Suppressor macrophage (primary cell): ENCODE measurements at regions not wholly inside any gene's neighbourhood (a gene's known extent, or its start where the extent isn't known, plus 50 kb on each side); places are given as distances from the start of the nearest gene placed in this dataset.

Experiments
- DNase-seq, 4 experiments: peaks; one replicate each; pipeline ENCODE4 v3.0.0-alpha.2; 2020 to 2022

DNA sequence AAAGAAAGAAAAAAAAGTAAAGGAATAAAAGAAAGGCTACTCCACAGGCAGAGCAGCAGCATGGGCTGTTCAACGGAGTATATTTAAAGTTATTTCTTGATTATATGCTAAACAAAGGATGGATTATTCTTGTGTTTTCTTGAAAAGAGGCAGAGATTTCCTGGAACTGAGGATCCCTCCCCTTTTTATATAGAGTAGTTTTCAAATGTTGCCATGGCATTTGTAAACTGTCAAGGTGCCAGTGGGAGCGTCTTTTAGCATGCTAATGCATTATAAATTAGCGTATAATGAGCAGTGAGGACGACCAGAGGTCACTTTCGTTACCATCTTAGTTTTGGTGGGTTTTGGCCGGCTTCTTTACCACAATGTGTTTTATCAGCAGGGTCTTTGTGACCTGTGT lies 383.0 kb downstream of the PCNX1 start:
- no peak for DNase-seq

DNA sequence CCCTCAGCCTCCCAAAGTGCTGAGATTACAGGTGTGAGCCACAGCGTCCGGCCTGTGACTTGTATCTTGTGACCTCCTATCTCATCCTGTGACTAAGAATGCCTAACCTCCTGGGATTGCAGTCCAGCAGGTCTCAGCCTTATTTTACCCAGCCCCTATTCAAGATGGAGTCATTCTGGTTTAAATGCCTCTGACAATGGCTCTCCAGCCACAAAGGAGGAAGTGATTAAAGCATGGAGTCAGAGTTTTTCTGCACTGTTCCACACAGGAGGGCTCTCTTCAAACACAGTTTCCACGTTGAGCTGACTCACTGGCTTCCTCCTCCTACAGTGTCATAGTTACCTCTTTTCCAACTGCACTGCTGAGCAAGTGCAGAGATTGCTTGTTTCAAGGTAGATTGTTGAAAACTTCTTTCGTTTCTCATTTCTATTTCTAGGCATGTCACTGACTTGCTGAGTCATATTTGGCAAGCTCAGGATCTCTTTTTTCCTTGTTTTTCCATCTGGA lies 383.8 kb downstream of the PCNX1 start:
- peak; percentile 81 to 94 (median 85) for DNase-seq

DNA sequence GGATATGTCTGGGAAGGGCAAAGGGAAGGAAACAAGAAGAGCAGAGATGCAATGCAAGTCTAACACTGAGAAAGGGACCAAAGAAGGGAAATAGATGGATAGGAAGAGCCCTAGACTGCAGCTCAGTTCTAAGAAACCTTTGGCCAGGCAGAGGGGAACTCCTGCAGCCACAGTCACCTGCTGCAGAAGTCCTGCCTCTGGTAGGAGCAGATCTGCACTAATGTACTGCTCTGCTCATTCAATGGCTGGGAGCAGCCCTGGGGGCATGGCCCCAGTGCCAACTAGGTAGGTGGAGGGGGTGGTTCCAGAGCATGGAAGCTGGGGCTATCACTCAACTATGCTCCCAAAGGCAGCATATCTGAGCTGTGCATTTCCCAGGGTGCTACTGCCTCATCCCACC lies 388.9 kb downstream of the PCNX1 start:
- DNase-seq, result no peak

DNA sequence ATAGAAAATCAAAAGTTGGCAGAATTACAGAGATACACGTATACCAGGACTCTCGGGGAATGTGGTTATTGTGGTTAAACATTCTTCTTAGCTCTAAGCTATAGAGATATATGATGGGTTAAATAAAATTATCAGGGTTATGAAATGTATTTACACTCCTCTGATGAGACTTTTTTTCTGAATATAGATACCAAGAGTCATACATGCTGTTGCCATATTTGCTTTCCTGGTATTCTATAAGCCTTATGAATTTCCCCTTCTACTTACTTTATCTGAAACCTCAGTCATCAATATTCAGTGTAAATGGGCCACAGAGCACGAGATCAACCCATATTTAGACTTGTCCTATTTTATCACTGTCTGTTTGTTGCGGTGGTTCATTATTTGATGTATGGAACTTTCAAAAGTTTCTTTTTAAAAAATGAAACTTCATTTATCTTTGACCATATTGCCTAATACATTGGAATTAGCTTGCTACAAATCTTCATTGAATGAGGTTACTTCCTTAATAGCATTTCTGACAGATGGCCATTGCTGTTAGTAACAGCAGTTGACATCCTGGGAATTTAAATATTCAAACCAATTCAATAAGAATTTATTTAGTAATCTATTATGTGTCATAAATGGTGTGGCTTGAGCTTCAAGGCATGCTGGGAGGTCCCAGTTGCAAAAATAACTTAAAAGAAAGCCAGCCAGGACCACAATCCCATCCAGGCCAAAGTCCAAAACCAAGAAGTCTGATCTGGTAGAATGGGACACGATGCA lies 393.5 kb downstream of the PCNX1 start:
- no peak for DNase-seq

DNA sequence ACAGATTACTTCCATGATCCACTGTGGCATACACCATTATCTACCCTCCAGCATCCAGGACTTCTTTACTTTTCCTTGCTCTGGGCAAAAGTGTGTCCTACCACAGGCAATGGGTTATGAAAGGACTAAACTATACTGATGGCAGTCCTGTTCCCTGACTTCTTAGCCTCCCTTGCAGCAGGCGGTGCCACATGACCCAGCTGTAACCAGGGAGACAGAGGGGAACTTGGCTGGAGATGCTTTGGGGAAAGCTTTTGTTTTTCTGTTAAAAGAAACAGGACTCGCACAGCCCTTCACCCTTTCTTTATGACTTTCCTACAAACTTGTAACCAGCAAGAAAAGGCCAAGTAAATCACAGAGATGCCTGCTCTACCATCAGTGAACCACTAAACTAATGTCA lies 394.4 kb downstream of the PCNX1 start:
- peak in 3 of 4 experiments; percentile 16 to 26 (median 20) for DNase-seq

DNA sequence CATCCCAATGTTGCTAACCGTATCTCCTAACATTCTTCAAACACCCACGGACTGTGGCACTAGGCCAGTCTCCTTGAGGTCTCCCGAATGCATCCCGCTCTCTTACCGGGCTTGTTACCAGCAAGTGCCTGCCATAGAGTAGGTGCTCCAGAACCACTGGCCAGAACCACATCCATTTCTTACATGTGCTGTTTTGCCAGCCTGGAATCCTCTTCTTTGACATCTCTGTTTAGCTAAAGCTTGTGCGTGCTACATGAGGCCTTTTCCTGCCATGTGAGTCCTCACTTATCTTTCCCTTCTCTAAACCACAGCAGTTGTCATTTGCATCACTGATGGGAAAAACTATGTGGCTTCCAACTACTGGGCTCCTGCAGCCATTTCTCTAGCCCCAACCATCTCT lies 397.4 kb downstream of the PCNX1 start:
- no peak for DNase-seq

DNA sequence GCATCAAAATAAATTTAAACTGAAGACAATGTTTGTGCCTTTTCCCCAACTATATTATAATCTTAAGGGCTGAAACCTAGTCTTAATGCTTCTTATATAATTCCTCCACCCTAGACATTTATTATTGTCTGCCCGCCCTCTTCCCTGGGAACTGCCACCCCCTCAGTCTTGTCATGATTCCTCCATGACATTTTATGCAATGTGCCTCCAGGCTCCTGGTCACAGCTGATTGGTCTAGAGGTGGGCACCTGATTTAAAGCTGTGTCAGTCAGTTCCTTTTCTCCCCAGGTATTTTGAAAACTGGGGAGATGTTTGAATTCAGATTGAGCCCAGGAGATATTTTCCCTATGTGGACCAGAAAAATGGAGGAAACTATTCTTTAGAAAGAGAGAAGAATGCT lies 401.4 kb downstream of the PCNX1 start:
- DNase-seq, result no peak

DNA sequence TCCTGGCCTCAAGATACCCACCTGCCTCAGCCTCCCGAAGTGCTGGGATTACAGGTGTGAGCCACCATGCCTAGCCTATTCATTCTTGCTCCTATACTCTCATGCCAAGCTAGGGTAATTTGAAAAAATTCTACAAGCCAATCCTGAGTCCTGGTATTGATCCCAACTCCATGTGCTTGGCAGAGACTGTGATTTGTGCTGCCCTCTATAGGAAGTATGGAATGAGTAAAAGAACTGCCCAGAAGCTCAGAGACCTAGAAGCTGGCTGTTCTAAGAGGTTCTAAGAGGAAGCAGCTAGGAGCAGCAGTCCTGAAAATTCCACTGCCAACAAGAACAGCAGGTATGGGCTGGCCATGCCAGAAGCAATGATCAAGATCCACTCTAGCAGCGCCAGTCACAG lies 402.5 kb downstream of the PCNX1 start:
- DNase-seq, result peak in 2 of 4 experiments; percentile 12 to 31

DNA sequence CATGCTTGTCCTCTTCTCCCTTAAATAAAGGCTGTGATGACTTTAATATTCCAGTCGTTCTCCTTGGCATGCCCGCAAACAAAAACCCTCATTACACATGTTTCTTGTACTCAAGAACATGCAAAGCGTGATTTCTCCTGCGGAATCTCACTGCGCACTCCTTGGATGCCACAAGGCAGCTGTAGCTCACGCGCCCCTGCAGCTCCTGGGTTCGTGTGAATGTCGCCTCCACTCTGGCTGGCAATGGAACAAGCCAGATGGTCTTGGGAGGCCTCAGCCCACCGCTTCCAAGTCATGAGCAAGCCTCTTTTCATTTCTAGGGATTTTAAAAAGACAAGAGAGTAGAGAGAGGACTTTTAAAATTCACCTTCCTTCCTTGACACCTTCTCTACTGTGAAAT lies 403.8 kb downstream of the PCNX1 start:
- no peak for DNase-seq

DNA sequence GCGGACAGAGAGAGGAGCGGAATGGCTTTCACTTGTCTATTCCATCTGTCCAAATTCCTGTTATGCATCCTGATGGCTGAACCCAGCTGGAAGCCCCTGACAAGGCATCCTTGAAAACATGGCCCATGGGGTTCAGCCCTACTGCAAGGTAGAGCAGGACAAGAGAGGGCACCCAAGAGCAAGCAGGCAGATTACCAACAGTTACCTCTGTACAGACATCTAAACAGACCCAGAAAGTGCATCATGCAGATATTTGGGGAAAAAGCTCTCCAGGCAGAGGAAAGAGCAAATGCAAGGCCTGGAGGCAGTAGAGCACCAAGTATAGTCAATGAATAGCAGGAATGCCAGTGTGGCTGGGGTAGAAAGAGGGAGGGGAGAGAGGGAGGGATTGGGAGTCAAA lies 407.5 kb downstream of the PCNX1 start:
- DNase-seq, result no peak

DNA sequence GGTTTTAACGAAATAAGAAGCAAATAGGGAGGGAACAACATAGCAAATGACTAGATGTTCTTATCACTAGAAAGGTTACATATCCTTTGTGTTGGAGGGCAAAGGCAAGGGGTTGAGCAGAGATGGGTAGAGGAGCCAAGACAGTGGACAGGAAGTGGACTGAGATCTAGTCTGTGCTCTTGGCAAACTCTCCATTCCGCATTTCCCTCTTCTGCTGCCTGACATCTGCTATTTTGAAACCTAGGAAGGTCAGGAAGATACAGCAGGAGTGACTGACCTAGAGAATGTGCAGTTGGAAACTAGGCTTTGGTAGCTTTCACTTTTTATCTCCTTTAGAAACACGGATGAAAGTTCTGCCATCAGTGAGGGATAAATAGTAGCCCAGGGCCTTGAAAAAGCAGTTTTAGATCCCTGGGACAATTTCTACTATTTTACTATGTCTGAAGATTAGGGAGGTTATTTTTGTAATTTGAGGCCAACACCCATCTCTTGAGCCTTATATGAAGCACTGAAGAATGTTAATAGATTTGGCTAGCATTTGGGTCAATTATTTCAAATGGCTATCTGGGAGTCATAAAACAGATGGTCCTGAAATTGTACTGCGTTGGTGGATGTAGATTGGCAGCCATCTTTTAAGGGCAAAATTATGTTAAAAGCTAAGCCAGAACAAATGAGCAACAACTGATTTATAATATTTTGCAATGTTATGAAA lies 410.3 kb downstream of the PCNX1 start:
- no peak for DNase-seq

DNA sequence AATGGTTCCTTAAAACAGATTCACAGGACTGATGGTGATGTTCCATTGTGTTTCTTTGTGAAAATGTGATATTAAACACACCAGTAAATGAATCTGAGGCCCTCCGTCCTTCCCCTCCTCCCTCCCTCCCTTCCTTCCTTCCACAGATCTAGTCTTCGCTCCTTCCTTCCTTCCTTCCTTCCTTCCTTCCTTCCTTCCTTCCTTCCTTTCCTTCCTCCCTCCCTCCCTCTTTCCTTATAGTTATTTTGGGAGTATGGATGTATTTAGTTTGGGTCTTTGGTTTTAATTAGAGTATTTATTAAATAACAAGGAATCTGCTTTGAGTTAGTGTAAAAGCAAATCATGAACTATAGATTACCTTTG lies 410.8 kb downstream of the PCNX1 start:
- DNase-seq, result no peak

DNA sequence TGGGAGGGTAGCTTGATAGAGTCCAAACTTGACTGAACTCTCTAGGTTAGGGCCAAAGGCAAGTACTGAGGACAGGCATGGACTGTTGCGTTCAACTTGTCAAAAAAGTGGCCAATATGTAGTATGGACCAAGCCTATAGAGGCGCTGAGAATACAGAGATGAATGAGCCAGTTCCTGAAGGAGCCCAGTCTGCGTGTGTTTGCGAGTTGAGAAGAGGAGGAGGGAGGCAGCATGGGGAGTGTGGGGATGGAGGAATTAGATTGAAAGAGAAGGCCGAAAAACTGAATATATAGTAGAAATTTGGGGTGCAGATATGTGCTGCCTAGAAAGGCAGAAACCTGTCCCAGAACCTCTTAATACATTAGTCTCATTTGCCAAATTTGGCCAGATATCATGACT lies 412.4 kb downstream of the PCNX1 start:
- DNase-seq, result no peak

DNA sequence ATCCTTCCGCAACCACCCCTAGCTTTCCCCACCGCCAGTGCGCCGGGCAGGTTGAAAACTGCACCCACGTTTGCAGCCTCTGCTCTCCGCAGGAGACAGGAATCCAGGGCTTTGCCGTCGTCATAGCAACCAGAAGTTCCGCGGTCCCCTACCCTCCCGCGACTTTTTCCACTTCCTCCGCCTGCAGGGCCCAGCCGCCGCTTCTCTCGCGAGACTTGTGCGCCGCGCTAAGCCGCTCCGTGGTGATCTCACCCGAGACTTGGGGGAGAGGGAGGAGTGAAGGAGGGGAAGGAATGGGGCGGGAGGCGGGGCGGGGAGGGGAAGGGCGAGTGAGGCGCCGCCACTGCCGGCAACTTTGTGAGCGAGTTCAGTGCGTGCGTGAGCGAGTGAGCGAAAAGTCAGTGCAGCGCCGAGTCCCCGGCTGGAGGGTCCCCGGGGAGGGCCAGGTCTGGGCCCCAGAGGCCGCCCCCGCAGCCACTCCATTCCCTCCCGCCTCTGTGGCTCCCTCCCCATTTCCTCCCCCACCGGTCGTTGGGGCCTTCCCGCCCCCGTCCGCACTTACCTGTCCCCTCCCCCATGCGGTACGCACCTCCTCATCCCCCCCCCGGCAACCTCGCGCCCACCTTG lies 413.0 kb downstream of the PCNX1 start, which contains the start of gene SIPA1L1:
TSS of gene SIPA1L1 (plus strand) at position 370 of the 627 bp plus-strand sequence.
- peak; percentile 98 to 100 (median 99) for DNase-seq

DNA sequence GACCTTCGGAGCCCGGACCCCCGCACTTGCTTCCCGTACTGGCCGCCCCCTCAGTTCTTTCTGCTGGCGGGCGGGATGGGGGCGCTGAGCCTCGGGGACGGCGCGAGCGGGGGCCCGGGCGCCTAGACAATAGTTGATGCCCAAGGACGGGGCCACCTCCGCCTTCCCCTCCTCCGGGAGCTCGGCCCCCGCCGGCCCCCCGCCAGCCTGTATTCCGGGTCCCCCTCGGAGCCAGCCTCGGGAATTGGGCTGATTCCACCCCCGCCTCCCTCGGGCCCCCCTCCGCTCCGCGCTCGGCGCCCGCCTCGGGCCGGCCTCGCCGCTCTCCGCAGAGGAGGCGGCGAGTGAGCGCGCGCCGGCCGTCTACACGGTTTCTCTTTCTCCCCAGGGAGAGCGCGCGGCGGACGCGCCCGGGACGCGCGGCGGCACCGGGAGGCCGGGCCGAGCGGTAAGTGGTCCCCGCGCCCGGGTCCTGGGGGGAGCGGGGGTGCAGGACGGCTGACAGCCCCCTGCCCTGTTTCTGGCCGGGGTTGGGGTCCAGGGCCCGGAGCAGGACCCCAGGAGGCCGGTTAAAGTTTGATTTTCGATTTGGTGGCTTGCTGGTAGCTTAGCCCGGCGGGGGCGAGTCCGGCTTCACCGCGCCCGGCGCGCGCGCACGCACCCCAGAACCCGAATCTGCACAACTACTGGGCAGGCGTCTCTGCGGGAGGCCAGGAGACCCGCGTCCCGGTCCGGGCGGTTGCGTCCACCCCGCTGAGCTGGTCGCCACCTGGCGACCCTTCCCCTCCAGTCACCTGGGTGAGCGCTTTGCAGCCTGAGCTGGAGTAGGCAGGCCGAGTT lies 413.7 kb downstream of the PCNX1 start:
- peak; percentile 63 to 91 (median 77) for DNase-seq

DNA sequence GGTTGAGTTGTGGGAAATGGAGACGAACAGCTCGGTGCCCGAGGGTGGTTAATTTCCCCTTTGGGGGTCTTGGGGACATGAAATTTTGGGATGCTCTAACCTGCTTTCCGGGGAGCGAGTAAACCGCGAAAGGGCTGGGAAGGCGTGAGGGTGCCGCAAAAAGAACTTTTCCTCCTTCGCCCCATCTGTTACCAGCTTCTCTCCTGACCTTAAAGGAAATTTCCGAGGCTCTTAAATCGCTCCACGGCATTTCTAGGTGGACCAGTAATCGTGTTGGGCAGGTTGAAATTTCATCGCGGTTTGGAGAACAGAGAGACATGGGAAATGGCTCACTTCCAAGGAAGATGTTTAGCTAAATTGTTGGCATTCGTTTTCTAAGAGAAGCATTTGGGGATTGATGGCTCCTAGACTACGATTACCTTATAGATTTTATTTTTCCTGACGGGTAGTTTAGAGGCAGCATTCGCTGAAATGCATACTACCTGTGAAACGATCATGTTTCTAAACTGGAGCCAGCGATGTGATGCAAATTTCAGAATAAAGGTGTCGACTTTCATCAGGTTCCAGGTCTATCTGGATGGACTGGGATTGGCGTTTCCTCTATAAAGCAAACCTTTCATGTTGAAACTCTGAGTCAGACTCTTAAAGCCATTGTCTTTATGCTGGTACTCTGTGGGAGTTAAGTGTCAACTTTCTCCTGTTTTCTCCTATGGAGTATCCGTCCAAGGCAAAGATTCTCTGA lies 414.5 kb downstream of the PCNX1 start:
- DNase-seq, result peak in 2 of 4 experiments; percentile 34 to 46

DNA sequence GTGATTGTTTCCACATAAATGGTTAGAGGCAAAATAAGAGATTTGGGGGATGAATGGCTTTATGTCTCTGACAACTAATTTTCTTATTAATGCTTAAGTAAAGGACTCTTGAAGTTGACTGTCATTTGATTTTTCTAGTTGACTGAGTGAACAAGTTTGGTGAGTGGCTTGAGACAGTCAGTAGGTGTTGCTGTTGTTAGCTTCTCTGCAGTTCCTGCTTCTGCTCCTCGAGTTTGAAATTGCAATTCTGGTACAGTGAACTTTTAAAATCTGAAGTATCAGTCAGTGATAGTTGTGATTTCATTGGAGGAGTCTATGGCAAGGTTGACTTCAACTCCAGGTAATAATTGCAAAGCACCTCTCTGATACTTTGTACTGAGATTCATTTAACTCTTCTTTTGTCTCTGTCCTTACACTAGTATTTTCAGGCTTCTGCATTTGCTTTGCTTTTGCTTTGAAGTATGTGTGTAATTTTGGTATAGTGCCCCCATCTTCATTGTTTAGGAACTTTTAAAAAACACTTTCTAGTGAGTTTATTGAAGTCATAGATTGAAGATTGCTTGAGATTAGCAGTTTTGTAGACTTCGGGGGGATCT lies 415.5 kb downstream of the PCNX1 start:
- DNase-seq, result peak; percentile 33 to 74 (median 64)

DNA sequence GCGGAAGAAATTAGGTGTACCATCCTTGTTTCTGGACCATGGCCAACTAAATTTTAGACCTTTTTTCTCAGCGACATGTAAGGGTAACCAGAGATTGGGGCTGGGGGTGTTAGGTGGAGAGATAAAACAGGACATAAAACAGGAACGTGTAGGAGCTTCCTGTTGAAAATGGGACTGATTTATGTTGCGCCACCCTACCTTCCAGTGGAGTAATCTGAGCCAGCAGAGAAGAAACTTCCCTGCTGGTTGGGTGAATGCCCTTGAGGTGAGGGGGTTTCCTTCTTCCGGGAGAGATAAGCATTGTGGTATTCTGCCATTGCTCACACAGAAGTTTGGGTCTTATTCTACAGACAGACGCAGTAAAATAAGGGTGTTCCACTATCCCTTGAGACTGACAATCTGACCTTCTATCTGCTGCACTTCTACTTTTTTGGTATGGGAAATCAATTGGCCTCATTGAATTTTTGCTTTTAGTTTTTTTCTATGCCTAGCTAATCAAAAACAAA lies 417.6 kb downstream of the PCNX1 start:
- DNase-seq, result peak; percentile 47 to 72 (median 64)

DNA sequence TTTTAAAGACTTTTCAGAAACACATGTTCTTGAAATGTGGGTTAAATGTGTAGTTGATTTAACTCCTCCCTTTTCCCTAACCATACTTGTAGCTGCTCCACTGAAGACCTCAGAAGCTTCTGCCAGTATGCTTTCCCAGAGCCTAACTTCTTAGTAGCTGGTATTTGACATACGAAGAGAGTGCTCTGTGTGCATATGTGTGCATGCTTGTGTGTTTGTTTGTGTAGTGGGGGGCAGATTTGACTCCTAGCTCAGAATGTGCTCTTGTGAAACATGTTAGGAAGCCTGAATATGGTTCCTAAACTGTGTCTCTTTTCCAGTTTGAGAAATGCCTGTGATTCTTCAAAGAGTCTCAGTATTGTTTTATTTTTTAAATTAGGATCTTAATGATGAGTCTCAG lies 420.4 kb downstream of the PCNX1 start:
- no peak for DNase-seq

DNA sequence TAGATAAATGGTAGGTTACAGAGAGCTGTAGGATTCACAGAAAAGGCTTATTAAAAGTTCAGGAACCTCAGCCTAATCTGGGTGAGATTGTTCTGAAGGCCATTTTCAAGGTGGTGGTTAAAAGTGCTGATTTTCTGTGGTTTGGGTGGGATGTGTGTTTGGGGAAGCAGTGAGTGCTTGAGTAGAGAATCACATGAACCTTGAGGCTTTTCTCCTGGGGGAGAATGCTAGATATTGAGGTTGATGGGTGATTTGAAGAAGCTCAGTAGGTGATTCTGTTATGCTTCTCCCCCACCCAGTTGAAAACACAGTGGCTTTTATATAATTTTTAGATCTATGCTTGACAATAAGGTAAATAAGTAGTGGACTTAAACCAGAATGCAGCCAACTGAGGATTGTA lies 420.9 kb downstream of the PCNX1 start:
- peak; percentile 17 to 54 (median 30) for DNase-seq

DNA sequence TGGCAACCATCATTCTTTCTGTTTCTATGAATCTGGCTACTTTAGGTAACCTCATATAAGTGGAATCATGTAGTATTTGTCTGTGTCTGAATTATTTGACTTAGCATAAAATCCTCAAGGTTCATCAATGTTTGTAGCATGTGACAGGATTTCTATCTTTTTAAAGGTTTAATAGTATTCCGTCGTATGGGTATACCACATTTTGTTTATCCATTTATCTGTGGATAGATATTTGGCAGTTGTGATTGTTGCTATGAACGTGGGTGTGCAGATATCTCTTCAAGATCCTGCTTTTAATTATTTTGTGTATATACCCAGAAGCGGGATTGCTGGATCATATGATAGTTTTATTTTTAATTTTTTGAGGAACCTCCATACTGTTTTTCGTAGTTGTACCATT lies 421.7 kb downstream of the PCNX1 start:
- DNase-seq, result no peak
